C4-2B (cell line): ENCODE measurements at regions not wholly inside any gene's neighbourhood (a gene's known extent, or its start where the extent isn't known, plus 50 kb on each side); places are given as distances from the start of the nearest gene placed in this dataset.

Experiments used
- CTCF ChIP-seq: fragments of 450-650 bp; conservative IDR thresholded peaks from 2 replicates; pipeline ENCODE4 v1.5.1; 2017; ENCODE audit warnings: mild to moderate bottlenecking
- ZFX ChIP-seq: fragments of 450-650 bp; IDR thresholded peaks from 2 replicates; pipeline ENCODE4 v1.6.1; 2017

GRCh38 chr2:15797939-15798281 is 142.4 kb upstream of the MYCN start:
- TF ChIP-seq CTCF = no peak; the same call in 1 of the 2 replicates
- TF ChIP-seq ZFX = no peak
